Upper lobe of left lung (tissue), 6 donors: ENCODE measurements at regions not wholly inside any gene's neighbourhood (a gene's known extent, or its start where the extent isn't known, plus 50 kb on each side); places are given as distances from the start of the nearest gene placed in this dataset.

ENCODE experiments used
- ATAC-seq, 2 donors: fragments of 200-7000 bp; cut with Tn5 transposase; one replicate each; pipeline ENCODE4 v1.9.1; 2022; ENCODE audit warnings: mild to moderate bottlenecking in 2 of 2, moderate library complexity in 2 of 2; ENCODE audit not compliant: low FRiP score in 2 of 2
- DNase-seq, 2 donors: peaks; one replicate each; pipeline ENCODE4 v3.0.0-alpha.2; 2019 to 2020
- H3K27ac ChIP-seq, 4 donors: fragments of 200-600 bp; sonication (generic); one replicate each; pipeline ENCODE4 v1.5.1; 2016 to 2019
- H3K27me3 ChIP-seq, 4 donors: fragments of 200-600 bp; sonication (generic); one replicate each; pipeline ENCODE4 v1.5.1; 2017 to 2019
- H3K36me3 ChIP-seq, 4 donors: fragments of 200-600 bp; sonication (generic); one replicate each; pipeline ENCODE4 v1.5.1; 2016 to 2019
- H3K4me1 ChIP-seq, 4 donors: fragments of 200-600 bp; sonication (generic); one replicate each; pipeline ENCODE4 v1.5.1; 2018 to 2019
- H3K4me3 ChIP-seq, 4 donors: fragments of 200-600 bp; sonication (generic); one replicate each; pipeline ENCODE4 v1.5.1; 2017 to 2019; ENCODE audit warnings: mild to moderate bottlenecking in 2 of 4, moderate library complexity in 1 of 4
- H3K9me3 ChIP-seq, 4 donors: fragments of 200-600 bp; sonication (generic); one replicate each; pipeline ENCODE4 v1.5.1; 2018 to 2019
- CTCF ChIP-seq, 6 experiments: fragments of 450-650 bp in 4 of 6; fragments of 200-600 bp in 2 of 6; sonication (generic) in 2 of 6; IDR thresholded peaks; one replicate each; pipeline ENCODE4 v1.5.1; 2016 to 2019; ENCODE audit warnings: antibody characterized with exemption in 6 of 6
- EP300 ChIP-seq, 4 donors: sonication (generic); formaldehyde crosslinking; IDR thresholded peaks; one replicate each; pipeline ENCODE4 v1.5.1; 2017; ENCODE audit warnings: antibody characterized with exemption in 4 of 4, control low read depth in 2 of 4
- POLR2A ChIP-seq, 4 donors: fragments of 450-650 bp; IDR thresholded peaks; one replicate each; pipeline ENCODE4 v1.5.1; 2016 to 2017; ENCODE audit warnings: antibody characterized with exemption in 4 of 4, mild to moderate bottlenecking in 2 of 4
- POLR2AphosphoS5 ChIP-seq, 2 donors: sonication (generic); formaldehyde crosslinking; IDR thresholded peaks; one replicate each; pipeline ENCODE4 v1.5.1; 2017; ENCODE audit warnings: antibody characterized with exemption in 2 of 2
- WGBS, 2 donors: methylation state at CpG; one replicate each; pipeline ENCODE4 v1.1.5; 2017 to 2018; 5-methylcytosine and 5-hydroxymethylcytosine counted together
- donor health status: DM: no; HTN: no; CAD: no; lungs with moderate emphysema.
- donor health status: DM: no; HTN: yes; CAD: no; lungs with severe emphysema.

- ATAC-seq (no peak), DNase-seq (no peak)
- Histone ChIP-seq H3K36me3 (no peaks in the 10 kb centered on the region), H3K27ac (no peak overlapping the region), H3K27me3 (no peaks in the 10 kb centered on the region), H3K4me1 (no peaks in the 10 kb centered on the region), H3K9me3 (no peaks in the 10 kb centered on the region), H3K4me3 (no peak overlapping the region)
- no peak for TF ChIP-seq POLR2A (IDR thresholded peaks at IDR 0.05)
- no peak for TF ChIP-seq EP300 (IDR thresholded peaks at IDR 0.05)
- TF ChIP-seq CTCF (IDR thresholded peaks at IDR 0.05), result no peak
- no peak for TF ChIP-seq POLR2AphosphoS5 (IDR thresholded peaks at IDR 0.05)
- WGBS, 2 donors, result 76 to 91% methylated on average over 1 to 2 of the region's 2 CpGs
Observed at GRCh38 chr11:112485280-112485679, 224.6 kb upstream of the PLET1 start.

- H3K27ac ChIP-seq, result no peak overlapping the region
- no peaks in the 10 kb centered on the region for H3K9me3 ChIP-seq
- no peaks in the 10 kb centered on the region for H3K36me3 ChIP-seq
- TF ChIP-seq EP300 (IDR thresholded peaks at IDR 0.05) (no peak), POLR2AphosphoS5 (IDR thresholded peaks at IDR 0.05) (no peak), CTCF (IDR thresholded peaks at IDR 0.05) (no peak), POLR2A (IDR thresholded peaks at IDR 0.05) (no peak)
- ATAC-seq (no peak), DNase-seq (no peak)
- H3K27me3 ChIP-seq, result no peaks in the 10 kb centered on the region
- H3K4me1 ChIP-seq, result no peaks in the 10 kb centered on the region
- WGBS, 2 donors, result 100% methylated on average over 1 of the region's 1 CpG
- H3K4me3 ChIP-seq, result no peak overlapping the region
Observed at GRCh38 chr11:112497826-112498225, 237.2 kb upstream of the PLET1 start.

DNA sequence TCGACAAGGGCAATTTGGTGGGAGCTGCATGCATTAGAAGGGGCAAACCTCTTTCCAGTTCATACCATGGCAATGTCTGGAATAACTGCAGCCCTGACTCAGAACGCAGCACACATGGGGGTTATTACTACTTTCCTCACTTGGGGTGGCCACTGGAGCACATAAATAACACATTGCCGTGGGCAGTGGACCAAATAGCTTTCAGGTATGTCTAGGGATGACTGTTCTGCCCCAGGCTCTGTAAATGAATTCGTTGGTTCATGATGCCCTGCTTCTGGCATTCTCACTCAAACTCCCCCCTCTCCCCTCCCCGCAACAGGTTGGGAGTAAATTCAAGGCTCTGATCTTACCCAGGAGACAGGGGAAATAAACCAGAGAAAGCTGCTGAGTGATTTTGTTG, 238.0 kb upstream of the PLET1 start:
- peak in 1 of 2 donors; percentile 35 for ATAC-seq

GRCh38 chr11:112499153-112499880, 238.7 kb upstream of the PLET1 start:
- H3K27ac ChIP-seq, result no peak overlapping the region
- no peaks in the 10 kb centered on the region for H3K9me3 ChIP-seq
- H3K4me1 ChIP-seq, result no peaks in the 10 kb centered on the region
- no peaks in the 10 kb centered on the region for H3K27me3 ChIP-seq
- WGBS, 2 donors, result 73 to 74% methylated on average over 19 to 20 of the region's 20 CpGs
- DNase-seq (peak in 1 of 2 donors; percentile 62), ATAC-seq (no peak)
- TF ChIP-seq POLR2A (IDR thresholded peaks at IDR 0.05), result no peak
- TF ChIP-seq CTCF (IDR thresholded peaks at IDR 0.05), result no peak
- no peak for TF ChIP-seq POLR2AphosphoS5 (IDR thresholded peaks at IDR 0.05)
- no peak for TF ChIP-seq EP300 (IDR thresholded peaks at IDR 0.05)
- no peak overlapping the region for H3K4me3 ChIP-seq
- H3K36me3 ChIP-seq, result no peaks in the 10 kb centered on the region

More for the DNA sequence above, 238.0 kb upstream of the PLET1 start:
- TF ChIP-seq CTCF (IDR thresholded peaks at IDR 0.05), result no peak
- TF ChIP-seq POLR2AphosphoS5 (IDR thresholded peaks at IDR 0.05), result no peak
- TF ChIP-seq POLR2A (IDR thresholded peaks at IDR 0.05), result no peak
- TF ChIP-seq EP300 (IDR thresholded peaks at IDR 0.05), result no peak
- H3K4me1 ChIP-seq, result no peaks in the 10 kb centered on the region
- no peaks in the 10 kb centered on the region for H3K27me3 ChIP-seq
- no peak for DNase-seq
- H3K36me3 ChIP-seq, result no peaks in the 10 kb centered on the region
- no peak overlapping the region for H3K4me3 ChIP-seq
- 80 to 83% methylated on average over 5 of the region's 5 CpGs for WGBS, 2 donors
- H3K9me3 ChIP-seq, result no peaks in the 10 kb centered on the region
- H3K27ac ChIP-seq, result no peak overlapping the region

DNA sequence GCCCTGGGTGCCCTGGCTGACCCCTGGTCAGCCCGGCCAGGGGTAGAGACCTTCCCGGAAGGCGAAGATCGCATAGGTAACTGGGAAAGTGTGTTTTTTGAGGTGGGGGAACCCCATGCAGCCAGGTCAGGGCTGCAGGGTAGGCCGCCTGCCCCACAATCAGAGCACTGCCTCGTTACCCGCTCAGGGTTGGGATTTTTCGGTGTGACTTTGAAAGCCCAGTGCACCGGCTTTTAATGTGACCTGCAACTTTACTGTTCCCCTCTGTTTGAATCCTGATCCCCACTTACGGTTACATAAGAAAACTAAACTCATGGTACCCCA, 239.2 kb upstream of the PLET1 start:
- Histone ChIP-seq H3K36me3 (no peaks in the 10 kb centered on the region), H3K4me3 (no peak overlapping the region), H3K27me3 (no peaks in the 10 kb centered on the region), H3K4me1 (no peaks in the 10 kb centered on the region), H3K27ac (no peak overlapping the region), H3K9me3 (no peaks in the 10 kb centered on the region)
- ATAC-seq (no peak), DNase-seq (no peak)
- TF ChIP-seq POLR2AphosphoS5 (IDR thresholded peaks at IDR 0.05) (no peak), POLR2A (IDR thresholded peaks at IDR 0.05) (no peak), EP300 (IDR thresholded peaks at IDR 0.05) (no peak), CTCF (IDR thresholded peaks at IDR 0.05) (no peak)
- 95% methylated on average over 9 to 10 of the region's 10 CpGs for WGBS, 2 donors
